GM19372 (cell line): ENCODE measurements at regions not wholly inside any gene's neighbourhood (a gene's known extent, or its start where the extent isn't known, plus 50 kb on each side); places are given as distances from the start of the nearest gene placed in this dataset.

ENCODE experiments used
- ATAC-seq: cut with Tn5 transposase; IDR thresholded peaks from one replicate; pipeline ENCODE4 v1.9.1; 2021; ENCODE audit warnings: mild to moderate bottlenecking, low read depth, moderate library complexity; ENCODE audit not compliant: unreplicated experiment

DNA sequence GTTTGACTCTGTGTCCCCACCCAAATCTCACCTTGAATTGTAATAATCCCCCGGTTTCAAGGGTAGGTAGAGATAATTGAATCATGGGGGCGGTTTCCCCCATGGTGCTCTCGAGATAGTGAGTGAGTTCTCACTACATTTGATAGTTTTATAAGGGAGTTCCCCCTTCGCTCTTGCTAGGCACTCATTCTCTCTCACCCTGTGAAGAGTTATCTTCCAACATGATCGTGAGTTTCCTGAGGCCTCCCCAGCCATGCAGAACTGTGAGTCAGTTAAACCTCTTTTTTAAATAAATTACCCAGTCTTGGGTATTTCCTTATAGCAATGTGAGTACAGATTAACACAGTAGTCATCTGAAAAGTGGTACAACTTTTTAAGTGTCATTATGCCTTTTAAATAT is 913.5 kb upstream of the LRRN3 start:
- no peak for ATAC-seq

GRCh38 chr7:110179037-110179436 is 911.9 kb upstream of the LRRN3 start:
- no peak for ATAC-seq

GRCh38 chr7:110181768-110182167 is 909.2 kb upstream of the LRRN3 start:
- no peak for ATAC-seq

GRCh38 chr7:110186334-110186733 is 904.6 kb upstream of the LRRN3 start:
- ATAC-seq, result no peak

GRCh38 chr7:110187877-110188554 is 902.9 kb upstream of the LRRN3 start:
- no peak for ATAC-seq

GRCh38 chr7:110204527-110204926 is 886.4 kb upstream of the LRRN3 start:
- no peak for ATAC-seq

DNA sequence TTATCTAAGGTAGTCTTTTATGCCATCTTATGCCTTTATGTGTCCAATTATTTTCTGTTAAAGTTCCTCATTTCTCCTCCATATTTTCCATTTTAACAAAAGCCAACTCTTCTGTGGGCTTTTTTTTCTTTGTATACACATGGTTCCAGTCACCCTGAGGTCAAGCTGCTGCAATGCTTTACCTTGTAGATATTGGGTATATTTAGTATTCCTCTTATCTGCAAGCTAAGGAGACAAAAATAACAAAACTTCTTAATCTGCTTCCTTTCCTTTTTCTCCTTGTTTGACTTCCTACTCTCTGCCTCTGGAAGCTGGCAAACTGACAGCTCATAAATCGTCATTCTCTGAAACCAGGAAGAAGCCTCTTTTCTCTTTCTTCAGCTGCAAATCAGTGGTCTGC is 885.0 kb upstream of the LRRN3 start:
- ATAC-seq, result no peak

DNA sequence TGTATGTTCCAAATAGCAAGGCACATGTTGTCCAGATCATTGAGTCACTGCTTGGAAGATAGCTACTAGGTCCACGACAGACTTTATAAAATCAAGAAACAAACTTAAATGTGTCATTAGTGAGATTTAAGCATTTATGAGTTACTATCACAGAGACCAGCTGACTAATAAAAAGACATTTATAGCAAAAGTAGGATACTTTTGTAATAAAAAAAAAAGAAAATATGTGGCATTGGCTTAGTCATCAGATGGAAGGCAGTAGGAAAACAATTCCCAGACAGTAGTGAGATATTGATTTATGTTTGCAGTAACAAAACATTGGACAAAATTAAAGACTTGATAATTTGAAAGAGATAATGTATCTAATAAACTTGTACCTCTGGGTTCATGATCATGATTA is 881.0 kb upstream of the LRRN3 start:
- ATAC-seq, result no peak

DNA sequence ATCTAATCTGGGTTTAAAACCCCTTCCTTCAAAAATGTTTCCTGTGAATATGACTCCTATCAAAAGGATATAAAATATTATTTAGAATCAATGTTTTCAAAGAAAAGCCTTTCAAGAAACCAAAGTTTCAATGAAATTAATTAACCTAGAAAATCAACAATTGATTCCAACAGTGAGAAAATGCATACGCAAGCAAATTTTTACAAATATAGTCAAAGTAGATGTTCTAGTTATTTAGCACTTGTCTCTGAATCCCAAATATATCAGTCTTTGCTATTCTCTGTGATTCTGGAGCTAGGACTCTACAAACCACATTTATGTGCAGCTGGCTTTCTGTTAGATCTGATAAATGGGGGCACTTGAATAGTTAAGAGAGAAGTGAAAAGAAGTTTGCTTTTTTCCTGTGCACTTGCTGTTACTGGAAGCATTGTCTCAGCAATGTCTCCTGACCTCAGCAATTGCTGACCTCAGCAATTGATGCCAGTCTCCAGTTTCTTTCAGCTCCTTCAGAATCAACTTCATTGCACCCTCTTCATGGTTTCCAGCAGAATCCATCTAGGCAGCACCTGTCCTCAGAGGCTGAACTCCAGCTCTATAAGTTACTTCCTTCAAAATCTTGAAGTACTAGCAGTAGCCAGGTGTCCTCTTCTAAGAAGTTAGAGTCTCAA is 879.9 kb upstream of the LRRN3 start:
- no peak for ATAC-seq

DNA sequence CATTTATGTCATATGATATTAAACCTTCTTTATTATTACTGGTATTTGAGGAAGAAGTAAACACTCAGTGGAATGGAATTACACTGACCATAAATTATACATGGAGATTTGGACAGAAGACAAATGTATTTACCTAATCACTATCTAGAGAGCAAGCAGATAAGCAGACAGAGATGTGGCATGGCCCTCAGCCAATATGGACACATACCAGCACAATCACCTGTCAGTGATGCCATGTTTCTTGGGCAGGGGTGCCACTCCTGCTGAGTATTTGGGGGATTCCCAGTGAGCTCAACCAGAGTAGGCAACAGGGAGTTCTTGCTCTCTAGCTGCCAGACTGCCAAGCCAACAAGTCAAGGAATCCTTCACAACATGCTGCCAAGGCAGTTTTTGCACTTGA is 866.3 kb upstream of the LRRN3 start:
- no peak for ATAC-seq

DNA sequence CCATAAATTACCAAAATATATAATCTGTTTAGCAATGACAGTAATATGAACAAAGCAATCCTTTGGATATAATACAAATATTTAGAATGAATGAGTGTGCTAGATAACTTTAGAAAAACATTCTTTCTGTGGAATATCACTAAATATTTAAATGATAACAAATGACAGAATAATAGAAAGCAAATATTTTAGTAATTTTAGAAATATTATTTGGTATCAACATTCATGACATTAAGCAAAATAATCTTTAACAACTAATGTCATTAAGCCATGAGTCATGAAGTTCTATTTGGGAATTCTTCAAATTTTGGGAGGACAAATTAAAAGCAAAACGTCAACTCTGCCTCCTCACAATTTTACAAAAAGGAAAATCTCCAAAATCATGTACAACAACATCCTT is 844.8 kb upstream of the LRRN3 start:
- ATAC-seq, result no peak

- no peak for ATAC-seq
Measured at GRCh38 chr7:110253093-110253492, 837.8 kb upstream of the LRRN3 start.

- no peak for ATAC-seq
Measured at GRCh38 chr7:110257673-110258072, 833.3 kb upstream of the LRRN3 start.

- ATAC-seq, result no peak
Measured at GRCh38 chr7:110262251-110262650, 828.7 kb upstream of the LRRN3 start.

DNA sequence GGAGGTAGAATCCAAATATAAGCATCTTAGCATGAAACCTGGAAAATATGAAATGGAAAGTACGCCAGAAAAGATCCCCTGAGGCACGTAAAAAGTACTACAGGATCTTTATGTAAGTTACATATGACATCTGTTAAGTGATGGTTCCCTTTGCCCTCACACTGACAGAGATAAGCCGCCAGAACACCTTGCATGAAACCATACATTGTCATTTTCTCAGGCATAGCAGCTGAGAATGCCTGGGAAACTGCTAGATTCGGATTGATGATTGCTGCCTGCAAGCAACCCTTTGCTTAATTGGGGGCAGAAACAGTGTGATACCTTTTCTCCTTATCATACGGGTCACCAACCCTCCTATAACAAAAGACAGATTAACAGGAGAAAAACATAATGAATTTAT is 826.6 kb upstream of the LRRN3 start:
- no peak for ATAC-seq

- ATAC-seq, result no peak
Measured at GRCh38 chr7:110281362-110281761, 809.6 kb upstream of the LRRN3 start.

GRCh38 chr7:110283056-110283455 is 807.9 kb upstream of the LRRN3 start:
- ATAC-seq, result no peak

DNA sequence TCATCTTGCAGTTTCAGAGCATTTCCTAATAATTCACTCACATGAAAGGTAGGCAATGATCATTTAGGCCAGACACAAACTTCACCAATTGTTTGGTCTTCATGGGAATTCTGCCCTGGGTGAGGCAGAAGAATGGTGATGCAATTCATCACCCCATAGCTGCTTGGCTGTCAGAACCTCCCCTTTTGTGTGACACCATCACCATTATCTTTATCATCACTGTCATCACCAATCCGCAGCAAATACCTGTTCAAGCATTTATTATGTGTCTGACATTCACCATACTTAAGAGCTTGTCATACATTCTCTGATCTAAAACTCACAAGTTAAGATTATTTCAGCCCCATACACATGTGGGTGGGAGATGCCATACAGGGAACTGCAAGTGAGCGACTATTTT is 799.5 kb upstream of the LRRN3 start:
- no peak for ATAC-seq

DNA sequence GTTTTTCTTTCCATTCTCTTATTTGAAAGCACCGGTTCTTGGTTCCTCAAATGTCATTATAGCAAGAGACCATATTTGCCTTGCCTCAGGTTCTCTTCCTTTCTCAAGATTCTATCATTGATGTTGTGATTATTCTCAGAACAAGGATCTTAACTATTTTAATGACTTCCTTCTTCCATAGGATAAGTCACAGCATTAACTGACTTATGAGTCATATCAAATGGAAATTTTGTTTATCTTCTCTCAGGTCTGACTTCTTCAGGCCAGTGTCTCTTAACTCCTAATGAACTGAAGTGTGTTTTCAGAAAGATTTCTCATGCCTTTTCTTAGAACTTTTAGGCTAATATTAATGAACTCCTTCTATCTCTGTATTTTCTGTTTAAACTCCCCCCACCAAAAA is 794.6 kb upstream of the LRRN3 start:
- no peak for ATAC-seq

DNA sequence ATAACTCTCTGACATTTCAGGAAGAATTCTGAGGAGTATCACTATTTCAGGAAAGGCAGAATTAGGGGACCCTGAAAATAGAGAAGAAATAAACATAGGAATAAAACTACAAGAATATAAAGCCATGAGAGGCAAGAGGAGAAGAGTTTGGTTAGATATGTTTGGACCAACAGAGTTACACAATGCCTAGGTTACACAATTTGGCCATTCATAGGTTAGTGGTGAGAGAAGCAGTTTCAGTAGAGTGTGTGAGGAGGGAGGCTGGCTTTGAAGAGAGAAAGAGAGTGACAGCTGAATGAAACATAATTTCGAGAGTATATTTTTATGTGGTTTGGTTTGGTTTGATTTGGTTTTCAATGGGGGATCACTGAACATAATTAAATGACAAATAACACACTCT is 783.2 kb upstream of the LRRN3 start:
- ATAC-seq, result no peak

GRCh38 chr7:110308791-110309190 is 782.1 kb upstream of the LRRN3 start:
- no peak for ATAC-seq

GRCh38 chr7:110309941-110310340 is 781.0 kb upstream of the LRRN3 start:
- ATAC-seq, result no peak
